Right renal pelvis (tissue), 4 donors: ENCODE measurements at regions not wholly inside any gene's neighbourhood (a gene's known extent, or its start where the extent isn't known, plus 50 kb on each side); places are given as distances from the start of the nearest gene placed in this dataset.

ENCODE experiments used
- DNase-seq, 4 donors: peaks; one replicate each; pipeline ENCODE4 v3.0.0-alpha.2; 2013; ENCODE audit warnings: low read depth in 4 of 4, low spot score in 3 of 4, missing footprints in 1 of 4

DNA sequence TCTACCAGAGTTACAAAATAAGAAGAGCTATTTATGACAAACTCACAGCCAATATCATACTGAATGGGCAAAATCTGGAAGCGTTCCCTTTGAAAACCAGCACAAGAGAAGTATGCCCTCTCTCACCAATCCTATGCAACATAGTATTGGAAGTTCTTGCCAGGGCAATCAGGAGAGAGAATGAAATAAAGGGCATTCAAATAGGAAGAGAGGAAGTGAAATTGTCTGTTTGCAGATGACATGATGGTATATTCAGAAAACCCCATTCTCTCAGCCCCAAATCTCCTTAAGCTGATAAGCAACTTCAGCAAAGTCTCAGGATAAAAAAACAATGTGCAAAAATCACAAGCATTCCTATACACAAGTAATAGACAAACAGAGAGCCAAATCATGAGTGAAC, 1169.5 kb downstream of the AMY1C start:
- DNase-seq, result no peak

DNA sequence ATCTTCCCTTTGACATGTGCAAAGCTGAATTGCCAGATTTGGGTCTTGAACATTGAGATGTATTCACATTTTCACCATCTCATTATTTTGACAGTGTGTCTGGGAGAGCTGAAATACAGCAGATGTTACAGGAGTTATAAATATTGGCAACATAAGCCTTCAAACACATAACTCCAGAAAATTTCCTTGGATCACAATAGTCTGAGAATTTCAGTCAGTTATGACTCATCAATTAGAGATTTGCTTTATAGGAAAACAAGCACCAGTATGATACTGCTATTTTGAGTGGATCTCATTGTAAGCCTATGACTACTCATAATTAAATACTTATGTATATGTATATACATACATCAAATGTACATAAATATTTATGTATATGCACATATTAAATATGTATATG, 1171.8 kb downstream of the AMY1C start:
- no peak for DNase-seq

GRCh38 chr1:104923075-104923474, 1173.4 kb downstream of the AMY1C start:
- DNase-seq, result no peak

DNA sequence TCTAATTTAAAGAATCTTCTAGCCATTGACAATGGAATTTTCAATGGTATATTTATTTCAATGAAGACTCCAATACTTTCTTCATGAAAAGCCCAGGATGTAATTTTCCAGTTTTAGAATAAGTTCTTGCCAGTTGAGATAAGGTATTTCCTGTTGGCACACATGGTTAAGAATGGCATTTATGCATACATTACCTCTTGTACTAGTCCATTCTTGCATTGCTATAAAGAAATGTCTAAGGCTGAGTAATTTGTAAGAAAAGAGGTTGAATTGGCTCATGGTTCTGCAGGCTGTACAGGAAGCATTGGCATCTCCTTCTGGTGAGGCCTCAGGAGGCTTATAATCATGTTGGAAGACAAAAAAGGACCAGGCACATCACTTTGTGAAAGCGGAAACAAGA, 1179.6 kb downstream of the AMY1C start:
- no peak for DNase-seq

DNA sequence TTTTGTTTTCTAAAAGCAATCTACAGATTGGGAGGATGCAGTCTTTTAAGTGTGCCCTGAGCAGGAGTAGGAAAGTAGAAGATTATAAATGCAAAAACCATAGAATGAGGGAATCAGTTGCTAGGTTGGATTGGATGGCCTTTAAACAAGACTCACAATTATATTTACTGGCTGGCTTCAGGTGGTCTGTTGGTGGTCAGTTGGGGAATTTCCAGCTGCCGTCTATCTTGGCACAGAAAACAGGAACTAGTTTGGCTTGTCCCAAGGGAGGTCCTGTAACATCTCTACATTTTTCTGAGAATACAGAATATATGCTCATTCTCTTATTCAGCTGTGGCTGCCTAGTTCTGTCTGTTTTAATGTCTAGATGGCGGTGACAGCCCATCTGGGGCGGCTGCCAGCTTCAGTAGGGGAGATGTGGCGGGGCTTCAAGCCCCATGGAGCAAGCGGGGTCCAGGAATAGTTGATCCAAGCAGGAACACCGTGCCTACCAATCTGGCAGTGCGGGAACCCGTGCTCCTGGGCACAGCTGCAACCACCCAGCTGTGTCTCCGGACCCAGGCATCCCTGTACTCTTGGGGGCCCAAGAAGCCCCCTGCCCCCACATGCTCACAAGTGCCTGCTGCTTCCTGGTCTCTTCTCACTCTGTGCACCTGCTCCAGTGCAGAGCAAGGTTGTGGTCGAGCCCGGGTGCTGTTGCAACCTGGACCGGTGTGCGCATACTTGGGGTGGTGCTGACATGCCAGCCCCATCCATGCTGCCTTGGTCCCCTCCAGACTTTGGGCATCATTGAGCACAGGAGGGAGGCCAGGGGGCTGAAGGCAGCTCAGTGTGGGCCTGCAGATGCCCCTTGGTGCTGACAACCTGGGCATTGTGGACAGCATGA, 1182.6 kb downstream of the AMY1C start:
- DNase-seq, result no peak

GRCh38 chr1:104932949-104933679, 1183.4 kb downstream of the AMY1C start:
- DNase-seq, result no peak

DNA sequence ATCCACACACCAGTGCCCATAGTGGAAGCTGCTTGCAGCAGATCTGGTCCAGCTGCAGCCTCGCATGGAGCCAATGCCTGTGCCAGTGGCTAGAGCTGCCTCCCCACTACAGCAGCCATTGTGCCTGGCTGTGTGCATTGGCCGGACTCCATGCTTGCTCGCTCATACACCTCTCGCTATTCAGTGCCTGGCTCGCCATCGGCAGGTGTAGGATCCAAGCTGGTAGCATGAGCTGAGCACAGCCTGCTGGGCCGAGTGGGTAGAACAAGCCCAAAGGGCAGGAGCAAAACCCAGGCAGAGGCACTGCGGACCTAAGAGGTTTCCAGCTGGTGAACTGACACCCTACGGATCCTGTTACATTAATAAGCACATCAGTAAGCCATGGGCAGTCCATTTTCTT, 1184.1 kb downstream of the AMY1C start:
- no peak for DNase-seq

GRCh38 chr1:104945406-104945805, 1195.7 kb downstream of the AMY1C start:
- DNase-seq, result no peak

GRCh38 chr1:104946558-104947210, 1197.0 kb downstream of the AMY1C start:
- no peak for DNase-seq

DNA sequence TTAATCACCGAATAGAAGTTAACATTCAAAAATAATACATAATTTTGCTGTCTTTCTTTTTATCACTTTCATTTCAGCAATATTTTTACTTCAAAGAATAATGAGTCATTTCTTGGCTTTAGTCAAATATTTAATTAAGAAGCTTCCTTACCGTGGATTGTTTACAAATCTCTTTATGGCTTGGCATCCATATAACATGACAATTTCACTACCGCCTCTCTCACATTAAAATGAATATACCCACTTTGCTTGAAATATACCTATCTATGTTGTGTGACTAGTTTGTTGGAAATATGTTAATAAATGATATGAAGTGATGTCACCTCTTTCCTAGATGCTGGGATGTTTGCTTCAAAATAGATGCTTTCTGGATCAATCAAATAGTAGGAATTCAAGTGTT, 1203.9 kb downstream of the AMY1C start:
- DNase-seq, result no peak

GRCh38 chr1:104973516-104973915, 1223.8 kb downstream of the AMY1C start:
- no peak for DNase-seq

DNA sequence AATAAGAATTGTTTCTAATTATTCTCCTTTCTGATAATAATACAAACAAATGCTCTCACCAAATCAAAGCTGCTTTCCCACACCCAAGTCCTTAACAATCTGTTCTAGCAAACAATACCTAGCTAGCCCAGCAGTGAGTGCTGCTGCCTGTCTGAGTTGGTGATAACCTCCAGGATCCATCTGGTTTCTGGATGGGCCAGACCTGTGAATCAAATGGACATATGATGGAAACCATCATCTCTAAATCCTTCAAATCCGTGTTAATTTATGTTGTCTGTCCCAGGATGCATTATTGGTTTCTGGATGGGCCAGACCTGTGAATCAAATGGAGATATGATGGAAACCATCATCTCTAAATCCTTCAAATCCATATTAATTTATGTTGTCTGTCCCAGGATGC, 1230.0 kb downstream of the AMY1C start:
- DNase-seq, result no peak

DNA sequence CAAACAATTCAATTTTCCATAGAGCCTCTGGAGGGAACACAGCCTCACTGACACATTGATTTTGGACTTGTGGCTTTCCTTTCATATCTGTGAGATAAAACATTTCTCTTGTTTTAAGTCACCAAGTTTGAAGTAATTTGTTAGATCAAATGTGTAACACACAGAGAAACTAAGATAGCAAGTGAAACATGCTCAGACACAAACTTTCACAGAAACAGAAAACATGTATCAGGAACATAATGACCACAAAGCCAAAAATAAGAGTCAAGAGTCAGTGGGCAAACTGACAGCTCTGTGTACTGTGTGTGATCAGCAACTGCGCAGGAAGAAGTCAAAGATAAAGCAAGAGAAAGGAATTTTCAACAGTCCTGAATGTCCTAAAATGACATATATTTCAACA, 1237.5 kb downstream of the AMY1C start:
- no peak for DNase-seq

DNA sequence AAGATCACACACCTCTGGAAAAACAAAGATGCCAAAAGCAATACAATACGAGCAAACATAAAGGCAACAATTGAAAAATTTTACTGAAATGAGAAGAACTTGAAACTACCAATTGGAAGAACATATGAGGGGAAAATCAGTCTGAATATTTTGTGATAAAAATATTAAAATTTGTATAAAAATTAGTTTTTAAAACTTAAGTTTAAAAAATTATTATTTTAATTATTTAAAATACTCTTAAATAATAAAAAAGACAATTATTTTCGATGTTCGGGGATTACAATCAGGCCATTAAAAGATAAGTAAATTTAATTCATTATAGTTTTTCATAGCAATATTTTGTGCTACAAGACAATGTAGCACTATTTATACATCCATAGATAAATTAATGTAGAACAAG, 1239.3 kb downstream of the AMY1C start:
- no peak for DNase-seq

GRCh38 chr1:104991702-104992101, 1242.0 kb downstream of the AMY1C start:
- DNase-seq, result no peak

GRCh38 chr1:105000793-105001192, 1251.1 kb downstream of the AMY1C start:
- no peak for DNase-seq

DNA sequence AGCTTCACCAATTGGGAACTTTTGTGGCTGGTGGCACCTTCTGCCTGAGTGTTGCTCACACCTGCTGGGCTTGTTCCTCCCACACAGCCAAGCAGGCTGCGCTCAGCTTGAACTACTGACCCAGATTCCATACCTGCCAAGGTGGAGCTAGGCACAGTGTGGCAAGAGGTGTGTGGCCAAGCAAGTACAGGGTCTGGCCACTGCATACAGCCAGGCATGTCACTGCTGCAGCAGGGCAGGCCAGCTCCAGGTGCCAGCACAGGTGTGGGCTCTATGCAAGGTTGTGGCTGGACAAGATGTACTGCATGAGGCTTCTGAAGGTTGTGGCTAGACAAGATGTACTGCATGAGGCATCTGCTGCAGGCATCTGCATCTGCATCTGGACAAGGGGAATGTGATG, 1254.8 kb downstream of the AMY1C start:
- no peak for DNase-seq

DNA sequence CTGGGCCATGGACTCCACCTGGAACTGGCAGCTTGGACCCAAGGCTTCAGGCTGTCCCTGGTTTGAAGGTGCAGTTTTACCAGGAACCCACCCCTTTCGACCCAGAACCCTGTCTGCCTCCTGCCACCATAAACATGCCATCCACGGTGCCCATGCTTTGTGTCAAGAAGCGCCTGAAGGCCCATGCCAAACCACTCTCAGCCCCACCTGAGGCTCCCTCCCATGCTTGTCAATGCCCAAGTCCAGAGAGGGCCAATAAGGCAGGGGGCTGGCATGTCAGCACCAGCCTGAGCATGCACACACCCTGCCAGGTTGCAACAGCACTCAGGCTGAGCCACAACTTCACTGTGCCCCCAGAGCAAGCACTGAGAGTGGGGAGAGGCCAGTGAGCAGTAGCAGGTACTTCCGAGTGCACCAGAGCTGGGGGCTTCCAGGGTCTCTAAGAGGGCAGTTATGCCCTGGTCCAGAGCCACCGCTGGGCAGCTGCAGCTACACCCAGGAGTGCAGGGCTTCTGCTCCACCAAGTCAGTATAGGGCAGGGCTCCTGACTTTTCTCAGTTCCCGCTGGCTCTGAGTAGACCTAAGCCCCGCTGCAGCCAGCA, 1256.0 kb downstream of the AMY1C start:
- no peak for DNase-seq

DNA sequence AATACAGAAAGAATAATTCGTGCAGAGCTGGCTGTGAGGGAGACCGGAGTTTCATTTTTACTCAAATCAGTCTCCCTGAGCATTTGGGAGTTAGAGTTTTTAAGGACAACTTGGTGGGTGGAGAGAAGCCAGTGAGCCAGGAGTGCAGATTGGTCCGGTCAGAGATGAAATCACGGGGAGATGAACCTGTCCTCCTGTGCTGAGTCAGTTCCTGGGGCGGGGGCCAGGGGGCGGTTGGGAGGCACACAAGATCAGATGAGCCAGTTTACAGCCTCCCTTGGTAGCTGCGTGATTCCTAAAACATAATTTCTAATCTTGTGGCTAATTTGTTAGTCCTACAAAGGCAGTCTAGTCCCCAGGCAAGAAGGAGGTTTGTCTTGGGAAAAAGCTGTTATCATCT, 1267.9 kb downstream of the AMY1C start:
- DNase-seq, result no peak

GRCh38 chr1:105023719-105024118, 1274.0 kb downstream of the AMY1C start:
- no peak for DNase-seq

DNA sequence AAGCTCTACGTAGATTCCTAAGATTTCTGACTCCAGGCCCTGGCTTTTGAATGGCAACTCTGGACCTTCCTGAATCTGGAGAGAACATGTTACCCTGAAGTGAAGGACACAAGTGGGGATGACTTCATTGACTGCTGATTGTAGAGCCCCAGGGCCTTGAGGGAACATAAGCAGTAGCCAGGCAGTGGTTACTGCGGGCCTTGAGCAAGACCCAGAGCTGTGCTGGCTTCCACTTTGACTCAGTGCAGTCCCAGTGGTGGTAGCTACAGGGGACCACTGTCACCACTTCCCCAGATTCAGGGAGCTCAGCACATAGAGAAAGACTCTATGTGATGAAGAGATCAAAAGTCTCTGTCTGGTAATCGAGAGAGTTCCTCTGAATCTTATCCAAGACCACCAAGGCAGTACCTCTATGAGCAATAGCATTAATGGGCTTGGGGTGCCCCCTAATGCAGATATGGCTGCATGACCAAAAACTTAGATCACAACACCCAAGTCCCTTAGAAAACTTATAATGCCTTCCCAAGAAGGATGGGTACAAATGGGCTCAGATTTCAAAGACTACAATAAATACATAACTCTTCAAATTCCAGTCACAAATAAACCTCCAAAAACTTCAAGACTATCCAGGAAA, 1278.3 kb downstream of the AMY1C start:
- no peak for DNase-seq
